Mesothelial cell of epicardium (in vitro differentiated cells): ENCODE measurements at regions not wholly inside any gene's neighbourhood (a gene's known extent, or its start where the extent isn't known, plus 50 kb on each side); places are given as distances from the start of the nearest gene placed in this dataset.

Experiments used
- DNase-seq, 2 experiments: peaks; one replicate each; pipeline ENCODE4 v3.0.0; 2021; ENCODE audit warnings: low spot score in 2 of 2; ENCODE audit not compliant: unreplicated experiment in 2 of 2
- H3K27ac Mint-ChIP-seq: 2 replicates; pipeline ENCODE4 v1.8.0; 2021; ENCODE audit warnings: mixed read lengths
- H3K27me3 Mint-ChIP-seq: 2 replicates; pipeline ENCODE4 v1.8.0; 2021; ENCODE audit warnings: low read depth, mixed read lengths
- H3K36me3 Mint-ChIP-seq: 2 replicates; pipeline ENCODE4 v1.8.0; 2021; ENCODE audit warnings: mixed read lengths
- H3K4me1 Mint-ChIP-seq: 2 replicates; pipeline ENCODE4 v1.8.0; 2021; ENCODE audit warnings: mixed read lengths
- H3K4me3 Mint-ChIP-seq: 2 replicates; pipeline ENCODE4 v1.8.0; 2021; ENCODE audit warnings: mild to moderate bottlenecking, moderate library complexity, mixed read lengths
- H3K9me3 Mint-ChIP-seq: 2 replicates; pipeline ENCODE4 v1.8.0; 2021; ENCODE audit warnings: mixed read lengths
- CTCF ChIP-seq: fragments of 200-600 bp; sonication (generic); IDR thresholded peaks from one replicate; pipeline ENCODE4 v1.5.0; 2021; ENCODE audit warnings: antibody characterized with exemption; ENCODE audit not compliant: unreplicated experiment

- DNase-seq: no peak
- H3K27ac Mint-ChIP-seq: no peak overlapping the region
- TF ChIP-seq CTCF: no peak
- H3K9me3 Mint-ChIP-seq: peaks cover 3% of the 10 kb centered on the region
- H3K27me3 Mint-ChIP-seq: peaks cover 32% of the 10 kb centered on the region
- H3K4me1 Mint-ChIP-seq: peaks cover 2% of the 10 kb centered on the region
- H3K36me3 Mint-ChIP-seq: no peaks in the 10 kb centered on the region
- H3K4me3 Mint-ChIP-seq: no peak overlapping the region
These were observed 108.7 kb upstream of the SNX19 start for GRCh38 chr11:131025020-131025419.

- no peak for TF ChIP-seq CTCF
- Mint-ChIP-seq H3K9me3 (peaks cover 3% of the 10 kb centered on the region), H3K4me1 (peaks cover 2% of the 10 kb centered on the region), H3K4me3 (no peak overlapping the region), H3K27me3 (peaks cover 31% of the 10 kb centered on the region), H3K36me3 (no peaks in the 10 kb centered on the region), H3K27ac (no peak overlapping the region)
- no peak for DNase-seq
These were observed 109.3 kb upstream of the SNX19 start for GRCh38 chr11:131025421-131026125.

- no peak overlapping the region for H3K27ac Mint-ChIP-seq
- no peak for DNase-seq
- no peaks in the 10 kb centered on the region for H3K9me3 Mint-ChIP-seq
These were observed 111.2 kb upstream of the SNX19 start for GRCh38 chr11:131027491-131027890.

GRCh38 chr11:131033151-131033651 lies 116.9 kb upstream of the SNX19 start:
- Mint-ChIP-seq H3K36me3 (no peaks in the 10 kb centered on the region), H3K9me3 (peaks cover 6% of the 10 kb centered on the region), H3K27me3 (peaks cover 22% of the 10 kb centered on the region), H3K27ac (no peak overlapping the region), H3K4me3 (no peak overlapping the region), H3K4me1 (no peaks in the 10 kb centered on the region)
- DNase-seq: no peak
- no peak for TF ChIP-seq CTCF

More at GRCh38 chr11:131027491-131027890, 111.2 kb upstream of the SNX19 start:
- Mint-ChIP-seq H3K36me3 (no peaks in the 10 kb centered on the region), H3K4me1 (peaks cover 2% of the 10 kb centered on the region), H3K27me3 (peaks cover 28% of the 10 kb centered on the region), H3K4me3 (no peak overlapping the region)
- no peak for TF ChIP-seq CTCF

- TF ChIP-seq CTCF: no peak
- Mint-ChIP-seq H3K4me3 (no peak overlapping the region), H3K27me3 (peaks cover 33% of the 10 kb centered on the region), H3K36me3 (no peaks in the 10 kb centered on the region), H3K9me3 (peaks cover 6% of the 10 kb centered on the region), H3K27ac (no peak overlapping the region), H3K4me1 (no peaks in the 10 kb centered on the region)
- no peak for DNase-seq
These were observed 120.2 kb upstream of the SNX19 start for GRCh38 chr11:131036514-131036913.
